OCI-LY1 (cell line): ENCODE measurements at regions not wholly inside any gene's neighbourhood (a gene's known extent, or its start where the extent isn't known, plus 50 kb on each side); places are given as distances from the start of the nearest gene placed in this dataset.

Source experiments
- H2AFZ ChIP-seq: fragments of 200-600 bp; sonication (generic), shearing (Covaris generic); 2 replicates; pipeline ENCODE4 v1.6.0; 2014; ENCODE audit warnings: antibody characterized with exemption, mild to moderate bottlenecking, low read length
- H3F3A ChIP-seq: fragments of 200-600 bp; sonication (generic), shearing (Covaris generic); 2 replicates; pipeline ENCODE4 v1.6.0; 2014; ENCODE audit warnings: mild to moderate bottlenecking, antibody characterized with exemption, low read length, moderate library complexity; ENCODE audit not compliant: insufficient read depth
- H3K27ac ChIP-seq: fragments of 200-600 bp; sonication (generic); 2 replicates; pipeline ENCODE4 v1.5.1; 2014; ENCODE audit warnings: low read length, mixed run types, mild to moderate bottlenecking, low read depth; ENCODE audit not compliant: poor library complexity, severe bottlenecking
- H3K27me3 ChIP-seq: fragments of 200-600 bp; sonication (generic); 2 replicates; pipeline ENCODE4 v1.6.0; 2014; ENCODE audit warnings: antibody characterized with exemption, mild to moderate bottlenecking, low read length, moderate library complexity; ENCODE audit not compliant: insufficient read depth
- H3K36me3 ChIP-seq: fragments of 200-600 bp; sonication (generic); 2 replicates; pipeline ENCODE4 v1.6.1; 2014; ENCODE audit warnings: mild to moderate bottlenecking, antibody characterized with exemption, low read length, moderate library complexity, mixed read lengths; ENCODE audit not compliant: insufficient read depth
- H3K4me1 ChIP-seq: fragments of 200-600 bp; sonication (generic); 2 replicates; pipeline ENCODE4 v1.5.1; 2014; ENCODE audit warnings: mild to moderate bottlenecking, low read length, moderate library complexity; ENCODE audit not compliant: insufficient read depth, severe bottlenecking
- H3K4me2 ChIP-seq: fragments of 200-600 bp; sonication (generic), shearing (Covaris generic); 2 replicates; pipeline ENCODE4 v1.6.1; 2014; ENCODE audit warnings: low read length
- H3K4me3 ChIP-seq: fragments of 200-600 bp; sonication (generic); 2 replicates; pipeline ENCODE4 v1.5.1; 2014; ENCODE audit warnings: low read length, low read depth, mild to moderate bottlenecking, mixed read lengths; ENCODE audit not compliant: poor library complexity, severe bottlenecking
- H3K79me2 ChIP-seq: fragments of 200-600 bp; shearing (Covaris generic); 2 replicates; pipeline ENCODE4 v1.6.1; 2016; ENCODE audit warnings: mixed run types, low read length, mixed read lengths; ENCODE audit not compliant: insufficient read depth
- H3K9ac ChIP-seq: fragments of 200-600 bp; sonication (generic), shearing (Covaris generic); 2 replicates; pipeline ENCODE4 v1.6.1; 2014; ENCODE audit warnings: mild to moderate bottlenecking, low read length, mixed read lengths
- H3K9me2 ChIP-seq: fragments of 200-600 bp; sonication (generic), shearing (Covaris generic); 2 replicates; pipeline ENCODE4 v1.6.1; 2014; ENCODE audit warnings: low read depth, mild to moderate bottlenecking, low read length, mixed read lengths
- H3K9me3 ChIP-seq: fragments of 200-600 bp; shearing (Covaris generic); 2 replicates; pipeline ENCODE4 v1.6.1; 2014; ENCODE audit warnings: low read length, mixed read lengths
- H4K20me1 ChIP-seq: fragments of 200-600 bp; sonication (generic), shearing (Covaris generic); 2 replicates; pipeline ENCODE4 v1.6.0; 2016; ENCODE audit warnings: mild to moderate bottlenecking, low read length; ENCODE audit not compliant: insufficient read depth
- EZH2 ChIP-seq: fragments of 200-600 bp; sonication (generic), shearing (Covaris generic); IDR thresholded peaks from 2 replicates; pipeline ENCODE4 v1.8.0; 2017; ENCODE audit warnings: borderline replicate concordance, mixed run types, mild to moderate bottlenecking, antibody characterized with exemption, low read length, moderate library complexity, mixed read lengths
- TF ChIP-seq, protein P1 (sequence below): fragments of 200-600 bp; sonication (generic), shearing (Covaris generic); IDR thresholded peaks from 2 replicates; pipeline ENCODE4 v1.5.1; 2017; ENCODE audit warnings: mild to moderate bottlenecking, antibody characterized with exemption, low read length, moderate library complexity, mixed read lengths

DNA sequence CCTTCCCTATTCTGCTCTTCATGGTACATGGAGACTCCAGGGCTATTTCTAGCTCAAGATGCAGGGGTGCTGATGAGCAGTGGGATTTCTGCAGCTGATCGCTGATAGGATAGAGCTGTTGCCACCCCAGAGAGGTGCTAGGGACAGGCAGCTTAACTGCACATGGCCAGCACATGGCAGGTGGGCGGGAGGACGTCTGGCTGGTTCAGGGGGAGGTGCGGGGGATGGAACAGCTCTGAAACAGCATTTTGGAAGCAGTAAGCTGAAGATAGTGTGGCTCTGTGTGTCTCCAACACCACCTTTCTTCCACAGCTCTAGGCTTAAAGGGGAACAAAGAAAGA, 151.9 kb upstream of the PELI1 start:
- TF ChIP-seq, protein P1, sequence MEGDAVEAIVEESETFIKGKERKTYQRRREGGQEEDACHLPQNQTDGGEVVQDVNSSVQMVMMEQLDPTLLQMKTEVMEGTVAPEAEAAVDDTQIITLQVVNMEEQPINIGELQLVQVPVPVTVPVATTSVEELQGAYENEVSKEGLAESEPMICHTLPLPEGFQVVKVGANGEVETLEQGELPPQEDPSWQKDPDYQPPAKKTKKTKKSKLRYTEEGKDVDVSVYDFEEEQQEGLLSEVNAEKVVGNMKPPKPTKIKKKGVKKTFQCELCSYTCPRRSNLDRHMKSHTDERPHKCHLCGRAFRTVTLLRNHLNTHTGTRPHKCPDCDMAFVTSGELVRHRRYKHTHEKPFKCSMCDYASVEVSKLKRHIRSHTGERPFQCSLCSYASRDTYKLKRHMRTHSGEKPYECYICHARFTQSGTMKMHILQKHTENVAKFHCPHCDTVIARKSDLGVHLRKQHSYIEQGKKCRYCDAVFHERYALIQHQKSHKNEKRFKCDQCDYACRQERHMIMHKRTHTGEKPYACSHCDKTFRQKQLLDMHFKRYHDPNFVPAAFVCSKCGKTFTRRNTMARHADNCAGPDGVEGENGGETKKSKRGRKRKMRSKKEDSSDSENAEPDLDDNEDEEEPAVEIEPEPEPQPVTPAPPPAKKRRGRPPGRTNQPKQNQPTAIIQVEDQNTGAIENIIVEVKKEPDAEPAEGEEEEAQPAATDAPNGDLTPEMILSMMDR, result no peak
- no peak for TF ChIP-seq EZH2
- Histone ChIP-seq H3K79me2 (no peaks in the 10 kb centered on the region), H3K27me3 (no peaks in the 10 kb centered on the region)

DNA sequence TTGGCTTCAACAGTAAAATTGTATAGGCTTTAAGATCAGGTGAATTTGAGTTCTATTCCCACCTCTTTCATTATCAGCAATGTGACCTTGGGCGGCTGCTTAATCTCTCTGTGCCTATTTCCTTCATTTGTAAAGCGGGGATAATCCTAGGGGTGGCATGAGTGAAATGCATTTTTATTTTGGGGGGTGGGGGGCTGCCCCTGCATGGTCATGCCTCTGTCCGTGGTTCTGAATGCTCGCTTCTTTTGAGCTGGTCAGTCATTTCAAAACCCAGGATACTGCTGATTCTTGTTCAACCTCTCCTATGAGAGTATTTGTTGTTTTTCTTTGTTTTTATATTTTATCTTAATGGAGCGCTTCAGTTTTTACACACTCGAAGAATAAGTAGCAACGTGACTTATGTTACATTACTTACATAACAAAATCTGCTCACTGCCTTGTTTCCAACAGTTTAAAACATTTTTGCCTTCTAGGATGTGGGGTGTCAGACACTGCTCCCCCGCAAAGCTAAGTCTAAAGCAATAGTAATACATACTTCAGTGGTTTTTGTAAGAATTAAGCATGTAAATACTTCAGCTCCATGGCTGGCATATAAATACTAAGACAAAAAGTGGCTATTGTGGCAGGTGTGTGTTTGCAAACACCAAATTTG, 152.6 kb upstream of the PELI1 start:
- TF ChIP-seq EZH2, result no peak
- Histone ChIP-seq H3K36me3 (no peaks in the 10 kb centered on the region), H3K27ac (no peak overlapping the region), H3K9ac (no peak overlapping the region), H3K9me2 (no peaks in the 10 kb centered on the region), H3K9me3 (no peaks in the 10 kb centered on the region), H3K27me3 (no peaks in the 10 kb centered on the region), H2AFZ (no peak overlapping the region), H3K4me2 (no peak overlapping the region), H3K79me2 (no peaks in the 10 kb centered on the region), H4K20me1 (no peaks in the 10 kb centered on the region), H3K4me1 (no peaks in the 10 kb centered on the region), H3K4me3 (no peak overlapping the region), H3F3A (no peaks in the 10 kb centered on the region)

More for the DNA sequence above, 151.9 kb upstream of the PELI1 start:
- Histone ChIP-seq H3K27ac (no peak overlapping the region), H3K36me3 (no peaks in the 10 kb centered on the region), H3K4me3 (no peak overlapping the region), H3K4me1 (no peaks in the 10 kb centered on the region), H3F3A (no peaks in the 10 kb centered on the region), H4K20me1 (no peaks in the 10 kb centered on the region), H2AFZ (no peak overlapping the region), H3K9me3 (no peaks in the 10 kb centered on the region), H3K9me2 (no peaks in the 10 kb centered on the region), H3K4me2 (no peak overlapping the region), H3K9ac (no peak overlapping the region)

DNA sequence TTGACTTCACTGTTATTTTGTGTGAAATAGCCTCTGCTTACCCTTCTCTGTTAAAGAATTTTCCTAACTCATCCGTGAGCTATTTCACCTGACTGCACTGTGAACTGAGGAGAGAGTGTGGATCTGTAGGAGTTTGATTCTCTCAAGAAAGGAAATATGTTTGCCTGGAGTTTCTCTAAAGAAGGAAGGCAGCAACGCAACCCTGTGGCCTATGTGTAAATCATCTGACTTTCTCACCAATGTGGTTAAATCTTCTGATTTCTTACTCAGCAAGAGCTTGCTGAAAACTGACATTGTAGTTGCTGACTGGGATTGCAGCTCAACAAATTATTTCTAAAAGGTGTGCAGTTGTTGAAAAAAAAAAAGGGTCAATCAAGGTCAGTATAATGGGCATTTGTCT, 153.9 kb upstream of the PELI1 start:
- no peak overlapping the region for H3K4me2 ChIP-seq
- H3F3A ChIP-seq, result no peaks in the 10 kb centered on the region
- TF ChIP-seq, protein P1, result no peak
- TF ChIP-seq EZH2, result no peak
- no peak overlapping the region for H3K27ac ChIP-seq
- H3K4me3 ChIP-seq, result no peak overlapping the region
- no peaks in the 10 kb centered on the region for H4K20me1 ChIP-seq
- no peaks in the 10 kb centered on the region for H3K4me1 ChIP-seq
- H3K27me3 ChIP-seq, result no peaks in the 10 kb centered on the region
- H2AFZ ChIP-seq, result no peak overlapping the region
- no peaks in the 10 kb centered on the region for H3K9me2 ChIP-seq
- H3K9me3 ChIP-seq, result no peaks in the 10 kb centered on the region
- no peaks in the 10 kb centered on the region for H3K79me2 ChIP-seq
- no peaks in the 10 kb centered on the region for H3K36me3 ChIP-seq
- H3K9ac ChIP-seq, result no peak overlapping the region

DNA sequence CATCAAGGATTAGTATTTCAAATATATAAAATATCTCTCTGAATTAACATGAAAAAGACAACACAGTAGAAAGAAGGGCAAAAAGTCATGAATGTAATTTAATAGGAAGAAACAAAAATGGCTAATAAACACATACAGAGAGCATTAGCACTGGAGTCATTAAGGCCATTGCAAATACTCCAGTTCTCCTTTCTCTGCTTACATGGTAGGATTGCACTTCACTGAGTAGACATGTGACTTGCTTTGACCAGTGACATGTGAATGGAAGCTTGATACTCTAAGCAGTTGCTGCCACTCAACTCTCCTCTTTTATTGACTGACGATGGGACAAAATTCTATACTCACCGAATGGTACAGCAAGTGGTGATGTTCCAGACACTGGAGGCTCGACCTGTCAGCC, 153.9 kb upstream of the LGALSL start:
- Histone ChIP-seq H3K36me3 (no peaks in the 10 kb centered on the region), H3K4me2 (no peak overlapping the region), H3K27ac (no peak overlapping the region), H4K20me1 (no peaks in the 10 kb centered on the region), H3K4me3 (no peak overlapping the region), H3K4me1 (no peaks in the 10 kb centered on the region), H3K9me2 (no peaks in the 10 kb centered on the region), H3F3A (no peaks in the 10 kb centered on the region), H2AFZ (no peak overlapping the region), H3K9ac (no peak overlapping the region), H3K9me3 (no peaks in the 10 kb centered on the region), H3K27me3 (no peaks in the 10 kb centered on the region), H3K79me2 (no peaks in the 10 kb centered on the region)
- TF ChIP-seq, protein P1, result no peak
- TF ChIP-seq EZH2, result no peak
